H1 (cell line): ENCODE measurements at regions not wholly inside any gene's neighbourhood (a gene's known extent, or its start where the extent isn't known, plus 50 kb on each side); places are given as distances from the start of the nearest gene placed in this dataset.

Source experiments
- BRCA1 ChIP-seq: IDR thresholded peaks from 2 replicates; pipeline ENCODE4 v1.6.1; 2012; ENCODE audit warnings: low read depth, low read length, improper control_type of control experiment
- JUND ChIP-seq: IDR thresholded peaks from 2 replicates; pipeline ENCODE4 v1.6.1; 2011; ENCODE audit warnings: mild to moderate bottlenecking, improper control_type of control experiment, low read length
- RFX5 ChIP-seq: IDR thresholded peaks from 2 replicates; pipeline ENCODE4 v1.6.1; 2011; ENCODE audit warnings: low read depth, low read length, improper control_type of control experiment, borderline replicate concordance

- no peak for TF ChIP-seq BRCA1
- no peak for TF ChIP-seq JUND
- no peak for TF ChIP-seq RFX5
These were observed 122.0 kb downstream of the CT47B1 start (continued) for GRCh38 chrX:120753413-120754251.
